PC-9 (cell line): ENCODE measurements at regions not wholly inside any gene's neighbourhood (a gene's known extent, or its start where the extent isn't known, plus 50 kb on each side); places are given as distances from the start of the nearest gene placed in this dataset.

Experiments
- BruUV-seq: library from RNA; stranded (reverse); fragments of 400-500 nt; replicated peaks from 2 replicates; lab custom pipeline; 2021; lab: Mats Ljungman, UMichigan
- CTCF ChIA-PET: fragments of 300-600 bp; sonication (Branson Sonifier 250); formaldehyde crosslinking; loops from one replicate; lab custom pipeline; 2022; ENCODE audit warnings: antibody characterized with exemption; lab: Charles Lee
- POLR2A ChIA-PET: fragments of 300-600 bp; sonication (Branson Sonifier 250); formaldehyde crosslinking; loops from one replicate; lab custom pipeline; 2022; ENCODE audit warnings: antibody characterized with exemption; ENCODE audit not compliant: unreplicated experiment; lab: Charles Lee
- DNase-seq, 2 experiments: peaks; one replicate each; pipeline versions ENCODE4 v3.0.0 to v3.0.0-alpha.2; 2015 to 2022; ENCODE audit warnings: mixed read lengths in 1 of 2
- H2AFZ ChIP-seq: fragments of 200-600 bp; sonication (generic); 2 replicates; pipeline ENCODE4 v1.8.1; 2017; ENCODE audit warnings: antibody characterized with exemption
- H3F3A ChIP-seq: fragments of 200-600 bp; sonication (generic); 2 replicates; pipeline ENCODE4 v1.8.1; 2017; ENCODE audit warnings: antibody characterized with exemption, mild to moderate bottlenecking, low read depth; ENCODE audit not compliant: insufficient read depth
- H3K27ac ChIP-seq: fragments of 200-600 bp; sonication (generic); 2 replicates; pipeline ENCODE4 v1.6.1; 2016; ENCODE audit warnings: mixed run types
- H3K27me3 ChIP-seq: fragments of 200-600 bp; sonication (generic); 2 replicates; pipeline ENCODE4 v1.6.1; 2016; ENCODE audit warnings: low read depth, mixed run types; ENCODE audit not compliant: insufficient read depth
- H3K36me3 ChIP-seq: fragments of 200-600 bp; sonication (generic); 2 replicates; pipeline ENCODE4 v1.6.1; 2016; ENCODE audit warnings: low read depth, mixed run types
- H3K4me1 ChIP-seq: fragments of 200-600 bp; sonication (generic); replicated peaks from 2 replicates; pipeline ENCODE4 v1.6.1; 2016; ENCODE audit warnings: mixed run types; ENCODE audit not compliant: insufficient read depth
- H3K4me2 ChIP-seq: fragments of 200-600 bp; sonication (generic); 2 replicates; pipeline ENCODE4 v1.6.1; 2017; ENCODE audit warnings: mixed run types
- H3K4me3 ChIP-seq: fragments of 200-600 bp; sonication (generic); 2 replicates; pipeline ENCODE4 v1.6.1; 2016; ENCODE audit warnings: mixed run types
- H3K79me2 ChIP-seq: fragments of 200-600 bp; sonication (generic); 2 replicates; pipeline ENCODE4 v1.6.1; 2017; ENCODE audit warnings: low read depth, mixed run types
- H3K9me2 ChIP-seq: fragments of 200-600 bp; sonication (generic); 2 replicates; pipeline ENCODE4 v1.8.1; 2017; ENCODE audit warnings: mild to moderate bottlenecking; ENCODE audit not compliant: insufficient read depth
- H3K9me3 ChIP-seq: fragments of 200-600 bp; sonication (generic); 2 replicates; pipeline ENCODE4 v1.8.1; 2016; ENCODE audit warnings: low read depth; ENCODE audit not compliant: insufficient read depth
- H4K20me1 ChIP-seq: fragments of 200-600 bp; sonication (generic); 2 replicates; pipeline ENCODE4 v1.8.1; 2017; ENCODE audit not compliant: insufficient read depth
- CTCF ChIP-seq: fragments of 200-600 bp; sonication (generic); conservative IDR thresholded peaks from 2 replicates; pipeline ENCODE4 v1.6.1; 2017; ENCODE audit warnings: mixed run types, antibody characterized with exemption, mild to moderate bottlenecking, moderate library complexity
- EZH2 ChIP-seq: fragments of 200-600 bp; sonication (generic); IDR thresholded peaks from 2 replicates; pipeline ENCODE4 v1.8.0; 2017; ENCODE audit warnings: antibody characterized with exemption, low read depth
- intact Hi-C: fragments of 100-400 bp; cut with micrococcal nuclease; formaldehyde crosslinking; loops from one replicate; pipeline ENCODE4 v1.10.0; 2022; ENCODE audit not compliant: unreplicated experiment

GRCh38 chr21:28762357-28762735 lies 230.3 kb downstream of the LTN1 start:
- CTCF ChIA-PET: no interaction called here

GRCh38 chr21:28761674-28762356 lies 230.9 kb downstream of the LTN1 start:
- Histone ChIP-seq H3F3A (no peaks in the 10 kb centered on the region), H3K4me2 (no peak overlapping the region), H4K20me1 (no peaks in the 10 kb centered on the region), H3K79me2 (no peaks in the 10 kb centered on the region), H3K27me3 (no peaks in the 10 kb centered on the region), H3K9me3 (no peaks in the 10 kb centered on the region), H3K36me3 (no peaks in the 10 kb centered on the region), H3K4me1 (no peaks in the 10 kb centered on the region), H3K4me3 (no peak overlapping the region), H3K27ac (no peak overlapping the region), H3K9me2 (no peaks in the 10 kb centered on the region), H2AFZ (no peak overlapping the region)
- no TSS peak for BruUV-seq
- ChIA-PET POLR2A (no interaction called here), CTCF (no interaction called here)
- no peak for TF ChIP-seq EZH2
- no peak for TF ChIP-seq CTCF
- intact Hi-C loops: no loop called here
- no peak for DNase-seq

More at GRCh38 chr21:28762357-28762735, 230.3 kb downstream of the LTN1 start:
- Histone ChIP-seq H3K4me2 (no peak overlapping the region), H3K9me3 (no peaks in the 10 kb centered on the region), H3K36me3 (no peaks in the 10 kb centered on the region), H3K4me3 (no peak overlapping the region), H2AFZ (no peak overlapping the region), H4K20me1 (no peaks in the 10 kb centered on the region), H3K27ac (no peak overlapping the region), H3K27me3 (no peaks in the 10 kb centered on the region), H3F3A (no peaks in the 10 kb centered on the region), H3K79me2 (no peaks in the 10 kb centered on the region), H3K9me2 (no peaks in the 10 kb centered on the region), H3K4me1 (no peaks in the 10 kb centered on the region)
- intact Hi-C loops: no loop called here
- no TSS peak for BruUV-seq
- DNase-seq: no peak
- POLR2A ChIA-PET: no interaction called here
- TF ChIP-seq CTCF: no peak
- TF ChIP-seq EZH2: no peak

- TF ChIP-seq EZH2 (no peak), CTCF (no peak)
- Histone ChIP-seq H3K27ac (no peak overlapping the region), H3K9me2 (no peaks in the 10 kb centered on the region), H3K79me2 (no peaks in the 10 kb centered on the region), H3K9me3 (no peaks in the 10 kb centered on the region), H3F3A (no peaks in the 10 kb centered on the region), H2AFZ (no peak overlapping the region), H4K20me1 (no peaks in the 10 kb centered on the region), H3K4me1 (no peaks in the 10 kb centered on the region), H3K27me3 (no peaks in the 10 kb centered on the region), H3K36me3 (no peaks in the 10 kb centered on the region), H3K4me2 (no peak overlapping the region), H3K4me3 (no peak overlapping the region)
- ChIA-PET CTCF (no interaction called here), POLR2A (no interaction called here)
- intact Hi-C loops: no loop called here
- no peak for DNase-seq
- BruUV-seq: no TSS peak
Measured at GRCh38 chr21:28758883-28759242, 233.8 kb downstream of the LTN1 start.
